Subcutaneous abdominal adipose tissue (tissue), 5 donors: ENCODE measurements at regions not wholly inside any gene's neighbourhood (a gene's known extent, or its start where the extent isn't known, plus 50 kb on each side); places are given as distances from the start of the nearest gene placed in this dataset.

Source experiments
- H3K27ac ChIP-seq: one replicate; pipeline ENCODE4 v1.7.0; 2013; ENCODE audit warnings: low read depth, mild to moderate bottlenecking, inconsistent platforms, low read length, moderate library complexity
- H3K27me3 ChIP-seq, 5 donors: one replicate each; pipeline ENCODE4 v1.7.0; 2013; ENCODE audit warnings: low read length in 5 of 5, inconsistent platforms in 1 of 5; ENCODE audit not compliant: control insufficient read depth in 5 of 5, insufficient read depth in 4 of 5
- H3K36me3 ChIP-seq, 5 donors: one replicate each; pipeline ENCODE4 v1.7.0; 2013; ENCODE audit warnings: low read length in 5 of 5; ENCODE audit not compliant: control insufficient read depth in 5 of 5, insufficient read depth in 5 of 5
- H3K4me1 ChIP-seq, 5 donors: one replicate each; pipeline ENCODE4 v1.7.0; 2013; ENCODE audit warnings: low read length in 5 of 5, mild to moderate bottlenecking in 3 of 5, moderate library complexity in 1 of 5; ENCODE audit not compliant: control insufficient read depth in 5 of 5, insufficient read depth in 5 of 5
- H3K4me3 ChIP-seq, 5 donors: one replicate each; pipeline ENCODE4 v1.7.0; 2013; ENCODE audit warnings: low read length in 5 of 5, low read depth in 1 of 5
- H3K9ac ChIP-seq, 5 donors: one replicate each; pipeline ENCODE4 v1.7.0; 2013; ENCODE audit warnings: low read length in 5 of 5, mild to moderate bottlenecking in 4 of 5, moderate library complexity in 3 of 5
- H3K9me3 ChIP-seq, 5 donors: one replicate each; pipeline ENCODE4 v1.7.0; 2013; ENCODE audit warnings: low read length in 5 of 5; ENCODE audit not compliant: control insufficient read depth in 5 of 5
- donor health status: healthy.
- donor health status: healthy.
- donor health status: healthy.
- donor health status: healthy.
- donor health status: healthy.

DNA sequence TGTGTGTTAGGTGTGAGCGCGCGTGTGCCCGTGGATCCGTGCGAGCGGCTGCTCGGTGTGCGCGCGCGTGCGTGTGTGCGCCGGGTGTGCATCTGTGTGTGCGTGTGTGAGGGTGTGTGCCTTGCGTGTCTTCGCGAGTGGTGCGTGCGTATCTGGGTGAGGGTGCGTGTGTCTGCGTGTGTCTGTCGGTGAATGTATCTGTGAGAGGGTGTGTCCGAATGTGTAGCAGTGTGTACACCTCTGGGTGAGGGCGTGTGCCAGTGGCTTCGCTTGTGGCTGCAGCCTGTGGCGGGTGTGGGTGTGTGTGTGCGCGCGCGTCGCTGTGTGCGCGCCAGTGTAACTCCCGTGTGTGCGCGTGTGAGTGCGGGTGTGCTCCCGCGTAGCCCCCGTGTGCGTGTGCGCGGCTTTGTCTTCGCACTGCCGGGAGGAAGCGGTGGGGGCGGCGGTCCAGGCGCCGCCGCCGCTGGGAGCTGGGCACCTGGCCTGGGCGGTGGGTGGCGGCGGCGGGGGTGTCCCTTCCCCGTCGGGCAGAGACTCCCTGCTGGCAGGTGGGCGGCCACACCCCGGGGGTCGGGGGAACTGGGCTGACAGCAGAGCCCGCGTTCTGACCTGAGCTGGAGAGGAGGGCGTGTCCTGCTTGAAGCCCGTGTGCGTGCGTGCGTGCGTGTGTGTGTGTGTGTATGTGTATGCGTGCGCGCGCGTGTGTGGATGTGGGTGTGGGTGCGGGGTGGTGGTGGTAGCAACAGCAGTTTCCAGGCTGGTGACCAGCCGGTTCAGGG, 61.3 kb upstream of the EPB41L1 start:
- H3K36me3 ChIP-seq, result no peaks in the 10 kb centered on the region
- H3K27me3 ChIP-seq, result no peaks in the 10 kb centered on the region
- peak overlapping the region; percentile 82 for H3K27ac ChIP-seq
- peak overlapping the region; percentile 88 to 99 (median 96) for H3K4me3 ChIP-seq
- peaks cover 3 to 63% (median 45%) of the 10 kb centered on the region in 5 donors for H3K4me1 ChIP-seq
- H3K9ac ChIP-seq, result peak overlapping the region; percentile 11 to 79 (median 57)
- H3K9me3 ChIP-seq, result no peaks in the 10 kb centered on the region

DNA sequence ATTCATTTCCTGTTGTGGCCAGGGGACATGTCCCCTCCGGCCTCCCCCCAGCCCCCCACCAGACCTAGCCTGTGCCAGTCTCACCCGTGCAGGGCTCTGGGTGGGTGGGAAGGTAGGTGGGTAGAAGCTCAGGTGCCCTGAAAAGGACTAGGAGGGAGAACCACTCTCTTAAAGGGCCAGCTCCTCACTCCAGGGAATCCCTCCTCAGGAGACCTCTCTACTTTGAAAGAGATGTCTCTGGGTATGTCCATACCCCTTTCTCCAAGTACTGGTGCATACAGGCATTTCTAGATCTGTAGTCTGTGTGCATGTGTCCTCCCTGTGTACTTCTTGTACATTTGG, 60.8 kb upstream of the EPB41L1 start:
- Histone ChIP-seq H3K36me3 (no peaks in the 10 kb centered on the region), H3K27me3 (no peaks in the 10 kb centered on the region), H3K9me3 (no peaks in the 10 kb centered on the region), H3K27ac (peak overlapping the region; percentile 82), H3K4me1 (peaks cover 6 to 68% (median 50%) of the 10 kb centered on the region in 5 donors), H3K9ac (peak overlapping the region in 4 of 5 donors; percentile 11 to 79 (median 64)), H3K4me3 (peak overlapping the region; percentile 75 to 99 (median 96))

DNA sequence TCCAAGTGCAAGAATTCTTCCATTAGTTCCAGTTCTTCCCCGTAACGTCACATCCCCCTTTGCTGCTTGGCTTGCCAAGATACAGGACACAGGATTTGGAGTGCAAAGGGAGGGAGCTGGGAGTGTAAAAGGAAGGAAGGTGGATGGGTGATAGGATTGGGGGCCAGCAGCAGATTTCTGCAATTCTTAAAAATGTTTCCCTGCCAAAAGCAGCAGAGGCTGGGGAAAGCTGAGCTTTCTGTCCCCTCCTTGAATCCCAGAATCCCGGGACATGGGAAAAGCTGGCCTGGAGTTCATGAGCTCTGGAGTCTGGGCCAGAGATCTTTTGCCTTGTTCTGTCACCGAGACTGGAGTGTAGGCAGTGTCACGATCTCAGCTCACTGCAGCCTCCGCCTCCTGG, 60.0 kb upstream of the EPB41L1 start:
- Histone ChIP-seq H3K27me3 (no peaks in the 10 kb centered on the region), H3K4me1 (peaks cover 6 to 75% (median 55%) of the 10 kb centered on the region in 5 donors), H3K4me3 (peak overlapping the region; percentile 75 to 99 (median 96)), H3K36me3 (no peaks in the 10 kb centered on the region), H3K9ac (peak overlapping the region in 2 of 5 donors; percentile 72 to 79), H3K27ac (peak overlapping the region; percentile 82), H3K9me3 (no peaks in the 10 kb centered on the region)

DNA sequence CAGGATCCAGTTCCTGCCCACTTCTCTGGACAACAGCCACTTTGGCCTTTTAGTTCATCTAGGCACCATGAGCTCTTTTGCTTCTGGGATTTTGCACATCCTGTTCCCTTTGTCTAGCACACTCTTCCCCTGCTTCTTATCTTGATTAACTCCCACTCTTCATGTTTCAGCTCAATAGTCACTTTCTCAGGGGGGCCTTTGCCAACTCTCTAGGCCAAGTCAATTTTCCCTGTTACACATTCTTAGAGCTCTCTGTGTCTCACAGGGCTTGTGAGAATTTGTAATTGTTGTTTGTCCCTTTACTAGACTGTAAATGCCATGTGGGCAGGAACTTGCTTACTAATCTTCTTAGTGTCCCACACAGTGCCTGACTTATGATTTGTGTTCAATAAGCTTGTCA, 58.1 kb upstream of the EPB41L1 start:
- Histone ChIP-seq H3K27me3 (no peaks in the 10 kb centered on the region), H3K9ac (peak overlapping the region in 2 of 5 donors; percentile 1 to 3), H3K9me3 (no peaks in the 10 kb centered on the region), H3K27ac (peak overlapping the region; percentile 94), H3K36me3 (no peaks in the 10 kb centered on the region), H3K4me3 (no peak overlapping the region), H3K4me1 (peaks cover 8 to 93% (median 70%) of the 10 kb centered on the region in 5 donors)

DNA sequence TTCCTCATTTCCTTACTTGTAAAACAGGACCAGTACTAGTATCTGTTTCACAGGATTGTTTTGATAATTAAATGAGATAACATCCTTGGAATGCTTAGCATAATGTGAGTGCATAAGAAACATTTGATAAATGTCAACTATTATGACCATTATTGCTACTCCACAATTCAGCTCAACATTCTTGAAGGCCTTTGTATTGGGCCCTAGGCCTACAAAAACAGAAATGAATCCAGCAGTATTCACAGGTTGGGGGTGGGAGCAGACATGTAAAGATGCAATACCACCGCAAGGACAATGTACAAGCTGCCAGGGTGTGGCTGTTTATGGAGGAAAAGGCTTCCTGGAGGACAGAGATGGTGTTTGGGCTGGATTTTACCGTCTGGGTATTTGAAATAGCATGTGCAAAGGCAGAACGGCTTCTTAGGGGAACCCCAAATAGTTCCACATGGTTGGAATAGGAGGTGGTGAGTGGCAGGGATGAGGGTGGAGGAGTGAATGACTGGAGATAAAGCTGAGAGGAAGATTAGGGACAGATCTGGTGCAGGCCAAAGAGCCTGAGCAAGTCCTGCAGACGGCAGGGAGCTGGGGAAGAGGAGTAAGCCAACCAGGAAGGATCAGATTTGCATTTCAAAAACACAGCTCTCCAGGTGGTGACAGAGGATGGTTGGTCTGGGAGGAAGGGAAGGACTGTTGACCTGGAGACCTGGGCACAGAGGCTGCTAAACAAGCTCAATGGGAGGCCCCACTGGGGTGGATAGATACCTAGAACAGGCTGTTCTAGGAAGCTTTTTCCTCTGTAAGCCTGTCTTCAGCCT, 57.0 kb upstream of the EPB41L1 start:
- Histone ChIP-seq H3K9ac (peak overlapping the region in 2 of 5 donors; percentile 23 to 79), H3K4me3 (peak overlapping the region in 2 of 5 donors; percentile 6 to 8), H3K36me3 (no peaks in the 10 kb centered on the region), H3K27me3 (no peaks in the 10 kb centered on the region), H3K4me1 (peaks cover 11 to 94% (median 72%) of the 10 kb centered on the region in 5 donors), H3K9me3 (no peaks in the 10 kb centered on the region), H3K27ac (peak overlapping the region; percentile 94)

GRCh38 chr20:36098364-36098763, 56.2 kb upstream of the EPB41L1 start:
- H3K9me3 ChIP-seq, result no peaks in the 10 kb centered on the region
- H3K4me1 ChIP-seq, result peaks cover 17 to 95% (median 74%) of the 10 kb centered on the region in 5 donors
- H3K36me3 ChIP-seq, result no peaks in the 10 kb centered on the region
- no peaks in the 10 kb centered on the region for H3K27me3 ChIP-seq
- H3K4me3 ChIP-seq, result peak overlapping the region in 2 of 5 donors; percentile 6 to 8
- peak overlapping the region in 1 of 5 donors; percentile 79 for H3K9ac ChIP-seq
- H3K27ac ChIP-seq, result peak overlapping the region; percentile 94

DNA sequence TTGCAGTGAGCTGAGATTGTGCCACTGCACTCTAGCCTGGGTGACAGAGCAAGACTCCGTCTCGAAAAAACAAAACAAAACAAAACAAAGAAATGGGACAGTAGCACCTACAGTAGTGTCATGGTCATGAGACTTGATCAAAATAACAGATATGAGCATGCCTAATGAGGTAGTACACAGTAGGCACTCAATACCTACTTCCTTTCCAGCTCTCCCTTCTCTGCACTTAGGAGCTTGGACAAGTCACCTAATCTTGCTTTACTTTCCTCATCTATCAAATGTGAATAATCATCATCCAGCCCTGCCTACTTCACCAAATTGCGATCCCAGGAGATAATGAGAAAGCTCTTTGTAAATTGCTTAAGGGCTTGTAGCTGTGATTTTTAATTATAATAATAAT, 55.4 kb upstream of the EPB41L1 start:
- Histone ChIP-seq H3K4me3 (no peak overlapping the region), H3K27ac (peak overlapping the region; percentile 94), H3K9me3 (no peaks in the 10 kb centered on the region), H3K36me3 (no peaks in the 10 kb centered on the region), H3K4me1 (peaks cover 17 to 95% (median 72%) of the 10 kb centered on the region in 5 donors), H3K9ac (no peak overlapping the region), H3K27me3 (no peaks in the 10 kb centered on the region)

- Histone ChIP-seq H3K27me3 (no peaks in the 10 kb centered on the region), H3K4me1 (peaks cover 19 to 99% (median 83%) of the 10 kb centered on the region in 5 donors), H3K9me3 (no peaks in the 10 kb centered on the region), H3K4me3 (no peak overlapping the region), H3K9ac (peak overlapping the region in 3 of 5 donors; percentile 8 to 43 (median 42)), H3K27ac (peak overlapping the region; percentile 94), H3K36me3 (no peaks in the 10 kb centered on the region)
These were observed 53.3 kb upstream of the EPB41L1 start for GRCh38 chr20:36101192-36101591.

DNA sequence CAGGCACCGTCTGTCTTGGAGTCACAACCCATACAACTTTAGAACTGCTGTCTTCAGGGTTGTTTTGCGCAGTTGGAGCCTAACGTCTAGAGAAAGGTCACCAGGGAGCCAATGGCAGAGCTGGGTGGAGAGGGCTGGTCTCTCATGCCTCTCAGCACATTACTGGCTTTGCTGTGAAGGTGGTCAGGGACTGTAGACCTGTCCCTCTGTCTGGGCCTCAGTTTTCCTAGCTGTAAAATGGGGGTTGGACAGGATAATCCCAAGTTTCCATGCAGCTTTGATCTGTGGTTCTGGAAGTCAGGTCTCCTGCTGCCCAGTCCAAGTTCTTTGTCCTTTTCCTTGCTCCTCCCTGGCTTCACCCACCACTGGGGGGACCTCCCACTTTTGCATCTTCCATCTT, 52.2 kb upstream of the EPB41L1 start:
- H3K9ac ChIP-seq, result no peak overlapping the region
- peaks cover 20 to 94% (median 78%) of the 10 kb centered on the region in 5 donors for H3K4me1 ChIP-seq
- H3K27me3 ChIP-seq, result no peaks in the 10 kb centered on the region
- H3K9me3 ChIP-seq, result no peaks in the 10 kb centered on the region
- peak overlapping the region; percentile 94 for H3K27ac ChIP-seq
- H3K36me3 ChIP-seq, result no peaks in the 10 kb centered on the region
- peak overlapping the region in 2 of 5 donors; percentile 16 to 26 for H3K4me3 ChIP-seq
